OCI-LY1 (cell line): ENCODE measurements at regions not wholly inside any gene's neighbourhood (a gene's known extent, or its start where the extent isn't known, plus 50 kb on each side); places are given as distances from the start of the nearest gene placed in this dataset.

ENCODE experiments used
- H2AFZ ChIP-seq: fragments of 200-600 bp; sonication (generic), shearing (Covaris generic); 2 replicates; pipeline ENCODE4 v1.6.0; 2014; ENCODE audit warnings: antibody characterized with exemption, mild to moderate bottlenecking, low read length
- H3F3A ChIP-seq: fragments of 200-600 bp; sonication (generic), shearing (Covaris generic); 2 replicates; pipeline ENCODE4 v1.6.0; 2014; ENCODE audit warnings: mild to moderate bottlenecking, antibody characterized with exemption, low read length, moderate library complexity; ENCODE audit not compliant: insufficient read depth
- H3K27ac ChIP-seq: fragments of 200-600 bp; sonication (generic); 2 replicates; pipeline ENCODE4 v1.5.1; 2014; ENCODE audit warnings: low read length, mixed run types, mild to moderate bottlenecking, low read depth; ENCODE audit not compliant: poor library complexity, severe bottlenecking
- H3K27me3 ChIP-seq: fragments of 200-600 bp; sonication (generic); 2 replicates; pipeline ENCODE4 v1.6.0; 2014; ENCODE audit warnings: antibody characterized with exemption, mild to moderate bottlenecking, low read length, moderate library complexity; ENCODE audit not compliant: insufficient read depth
- H3K36me3 ChIP-seq: fragments of 200-600 bp; sonication (generic); 2 replicates; pipeline ENCODE4 v1.6.1; 2014; ENCODE audit warnings: mild to moderate bottlenecking, antibody characterized with exemption, low read length, moderate library complexity, mixed read lengths; ENCODE audit not compliant: insufficient read depth
- H3K4me1 ChIP-seq: fragments of 200-600 bp; sonication (generic); 2 replicates; pipeline ENCODE4 v1.5.1; 2014; ENCODE audit warnings: mild to moderate bottlenecking, low read length, moderate library complexity; ENCODE audit not compliant: insufficient read depth, severe bottlenecking
- H3K4me2 ChIP-seq: fragments of 200-600 bp; sonication (generic), shearing (Covaris generic); 2 replicates; pipeline ENCODE4 v1.6.1; 2014; ENCODE audit warnings: low read length
- H3K4me3 ChIP-seq: fragments of 200-600 bp; sonication (generic); 2 replicates; pipeline ENCODE4 v1.5.1; 2014; ENCODE audit warnings: low read length, low read depth, mild to moderate bottlenecking, mixed read lengths; ENCODE audit not compliant: poor library complexity, severe bottlenecking
- H3K79me2 ChIP-seq: fragments of 200-600 bp; shearing (Covaris generic); 2 replicates; pipeline ENCODE4 v1.6.1; 2016; ENCODE audit warnings: mixed run types, low read length, mixed read lengths; ENCODE audit not compliant: insufficient read depth
- H3K9ac ChIP-seq: fragments of 200-600 bp; sonication (generic), shearing (Covaris generic); 2 replicates; pipeline ENCODE4 v1.6.1; 2014; ENCODE audit warnings: mild to moderate bottlenecking, low read length, mixed read lengths
- H3K9me2 ChIP-seq: fragments of 200-600 bp; sonication (generic), shearing (Covaris generic); 2 replicates; pipeline ENCODE4 v1.6.1; 2014; ENCODE audit warnings: low read depth, mild to moderate bottlenecking, low read length, mixed read lengths
- H3K9me3 ChIP-seq: fragments of 200-600 bp; shearing (Covaris generic); 2 replicates; pipeline ENCODE4 v1.6.1; 2014; ENCODE audit warnings: low read length, mixed read lengths
- H4K20me1 ChIP-seq: fragments of 200-600 bp; sonication (generic), shearing (Covaris generic); 2 replicates; pipeline ENCODE4 v1.6.0; 2016; ENCODE audit warnings: mild to moderate bottlenecking, low read length; ENCODE audit not compliant: insufficient read depth
- CTCF ChIP-seq: fragments of 200-600 bp; sonication (generic), shearing (Covaris generic); IDR thresholded peaks from 2 replicates; pipeline ENCODE4 v1.5.1; 2017; ENCODE audit warnings: mild to moderate bottlenecking, antibody characterized with exemption, low read length, moderate library complexity, mixed read lengths
- EZH2 ChIP-seq: fragments of 200-600 bp; sonication (generic), shearing (Covaris generic); IDR thresholded peaks from 2 replicates; pipeline ENCODE4 v1.8.0; 2017; ENCODE audit warnings: borderline replicate concordance, mixed run types, mild to moderate bottlenecking, antibody characterized with exemption, low read length, moderate library complexity, mixed read lengths

- Histone ChIP-seq H3K9me3 (no peaks in the 10 kb centered on the region), H3K79me2 (no peaks in the 10 kb centered on the region), H3K36me3 (no peaks in the 10 kb centered on the region)
These were observed 68.5 kb upstream of the CARD18 start for GRCh38 chr11:105208019-105208418.

GRCh38 chr11:105206633-105207032 is 67.1 kb upstream of the CARD18 start:
- Histone ChIP-seq H3K9me3 (no peaks in the 10 kb centered on the region), H3K27ac (no peak overlapping the region), H2AFZ (no peak overlapping the region), H4K20me1 (no peaks in the 10 kb centered on the region; the same call in 1 of the 2 replicates), H3K36me3 (no peaks in the 10 kb centered on the region), H3K9me2 (no peaks in the 10 kb centered on the region), H3K4me1 (no peaks in the 10 kb centered on the region), H3K27me3 (no peaks in the 10 kb centered on the region), H3F3A (no peaks in the 10 kb centered on the region), H3K4me3 (no peak overlapping the region), H3K9ac (no peak overlapping the region), H3K4me2 (no peak overlapping the region), H3K79me2 (no peaks in the 10 kb centered on the region)
- TF ChIP-seq EZH2 (no peak), CTCF (no peak)

More at GRCh38 chr11:105208019-105208418, 68.5 kb upstream of the CARD18 start:
- Histone ChIP-seq H3K4me3 (no peak overlapping the region), H3K27me3 (no peaks in the 10 kb centered on the region), H3K4me1 (no peaks in the 10 kb centered on the region), H2AFZ (no peak overlapping the region), H3F3A (no peaks in the 10 kb centered on the region), H3K9me2 (no peaks in the 10 kb centered on the region), H3K9ac (no peak overlapping the region), H3K4me2 (no peak overlapping the region), H3K27ac (no peak overlapping the region), H4K20me1 (no peaks in the 10 kb centered on the region; the same call in 1 of the 2 replicates)
- no peak for TF ChIP-seq CTCF
- no peak for TF ChIP-seq EZH2

GRCh38 chr11:105204636-105205035 is 65.1 kb upstream of the CARD18 start:
- no peak overlapping the region for H3K27ac ChIP-seq
- H3K27me3 ChIP-seq, result no peaks in the 10 kb centered on the region
- no peak overlapping the region for H3K4me2 ChIP-seq
- no peaks in the 10 kb centered on the region for H3K9me2 ChIP-seq
- no peak overlapping the region for H2AFZ ChIP-seq
- H4K20me1 ChIP-seq, result no peaks in the 10 kb centered on the region; the same call in 1 of the 2 replicates
- H3K79me2 ChIP-seq, result no peaks in the 10 kb centered on the region
- no peaks in the 10 kb centered on the region for H3K36me3 ChIP-seq
- TF ChIP-seq CTCF (no peak), EZH2 (no peak)
- H3K9ac ChIP-seq, result no peak overlapping the region
- no peaks in the 10 kb centered on the region for H3K9me3 ChIP-seq
- H3F3A ChIP-seq, result no peaks in the 10 kb centered on the region
- H3K4me1 ChIP-seq, result no peaks in the 10 kb centered on the region
- H3K4me3 ChIP-seq, result no peak overlapping the region
